Endothelial cell of umbilical vein (primary cell): ENCODE measurements at regions not wholly inside any gene's neighbourhood (a gene's known extent, or its start where the extent isn't known, plus 50 kb on each side); places are given as distances from the start of the nearest gene placed in this dataset.
"Not testable (repeated sequence)": the region's sequence is repeated elsewhere in the genome, so short reads cannot be mapped to it uniquely, and the experiment has no call there.

Experiments
- BruUV-seq: library from RNA; stranded (reverse); fragments of 400-500 nt; replicated peaks from 2 replicates; lab custom pipeline; 2021; lab: Mats Ljungman, UMichigan
- CTCF ChIA-PET: fragments of 300-600, 350-600 bp; sonication (Branson Sonifier 250); formaldehyde crosslinking; loops from one replicate; lab custom pipeline; 2021; ENCODE audit warnings: antibody characterized with exemption, inconsistent platforms; lab: Charles Lee
- POLR2A ChIA-PET: fragments of 300-600, 350-600 bp; sonication (Branson Sonifier 250); formaldehyde crosslinking; loops from one replicate; lab custom pipeline; 2021; ENCODE audit warnings: antibody characterized with exemption, inconsistent platforms; lab: Charles Lee
- DNase-seq: peaks from one replicate; pipeline ENCODE4 v3.0.0-alpha.2; 2011; ENCODE audit warnings: low read depth, low spot score
- FAIRE-seq: peaks from 2 replicates; lab custom pipeline; 2011; peaks lifted over from hg19 to GRCh38; lab: Jason Lieb, UNC
- H2AFZ ChIP-seq: 2 replicates; pipeline ENCODE4 v1.6.0; 2012; ENCODE audit warnings: low read depth, low read length, control low read depth, inconsistent platforms
- H3K27ac ChIP-seq: 2 replicates; pipeline ENCODE4 v1.5.1; 2011; ENCODE audit warnings: low read depth, mild to moderate bottlenecking, control low read depth, low read length, moderate library complexity; ENCODE audit not compliant: insufficient read depth
- H3K27me3 ChIP-seq, 2 experiments: 2 replicates each; pipeline versions ENCODE4 v1.6.0 to v1.6.1; 2011; ENCODE audit warnings: low read length in 2 of 2, mixed read lengths in 1 of 2; ENCODE audit not compliant: control insufficient read depth in 2 of 2, insufficient read depth in 2 of 2
- H3K36me3 ChIP-seq, 2 experiments: 2 replicates in 1 of 2; 3 replicates in 1 of 2; pipeline ENCODE4 v1.5.1; 2011; ENCODE audit warnings: low read length in 2 of 2, mild to moderate bottlenecking in 1 of 2, moderate library complexity in 1 of 2; ENCODE audit not compliant: control insufficient read depth in 2 of 2, insufficient read depth in 2 of 2; ENCODE audit errors: extremely low read depth in 1 of 2
- H3K4me1 ChIP-seq: 3 replicates; pipeline ENCODE4 v1.5.1; 2011; ENCODE audit warnings: mild to moderate bottlenecking, low read length; ENCODE audit not compliant: control insufficient read depth, insufficient read depth; ENCODE audit errors: extremely low read depth
- H3K4me2 ChIP-seq: 2 replicates; pipeline ENCODE4 v1.6.1; 2011; ENCODE audit warnings: low read length, control low read depth, mixed read lengths; ENCODE audit not compliant: insufficient read depth
- H3K4me3 ChIP-seq, 3 experiments: fragments of 200-600 bp in 1 of 3; sonication (generic), shearing (Covaris generic) in 1 of 3; replicated peaks in 1 of 3; 2 replicates each; pipeline ENCODE4 v1.5.1; 2011 to 2016; ENCODE audit warnings: control low read depth in 3 of 3, low read length in 3 of 3, mild to moderate bottlenecking in 2 of 3, inconsistent platforms in 1 of 3, low read depth in 1 of 3, moderate library complexity in 1 of 3; ENCODE audit not compliant: insufficient read depth in 1 of 3
- H3K79me2 ChIP-seq: 2 replicates; pipeline ENCODE4 v1.6.0; 2012; ENCODE audit warnings: low read length, inconsistent platforms; ENCODE audit not compliant: control insufficient read depth, insufficient read depth
- H3K9ac ChIP-seq: replicated peaks from 2 replicates; pipeline ENCODE3; 2011; ENCODE audit warnings: low read length, control low read depth; ENCODE audit not compliant: insufficient read depth; ENCODE audit errors: extremely low read depth
- H3K9me1 ChIP-seq: replicated peaks from 3 replicates; pipeline ENCODE4 v1.6.0; 2011; ENCODE audit warnings: mild to moderate bottlenecking, low read length; ENCODE audit not compliant: control insufficient read depth, insufficient read depth; ENCODE audit errors: extremely low read depth
- H3K9me3 ChIP-seq: replicated peaks from 2 replicates; pipeline ENCODE4 v1.5.1; 2012; ENCODE audit warnings: low read length, inconsistent platforms; ENCODE audit not compliant: control insufficient read depth, insufficient read depth
- H4K20me1 ChIP-seq: replicated peaks from 2 replicates; pipeline ENCODE3; 2011; ENCODE audit warnings: mild to moderate bottlenecking, low read length; ENCODE audit not compliant: control insufficient read depth, insufficient read depth; ENCODE audit errors: extremely low read depth
- EZH2 ChIP-seq: IDR thresholded peaks from 2 replicates; pipeline ENCODE4 v1.6.1; 2012; ENCODE audit warnings: borderline replicate concordance, low read depth, mild to moderate bottlenecking, moderate library complexity, low read length, inconsistent platforms; ENCODE audit not compliant: severe bottlenecking
- GATA2 ChIP-seq: IDR thresholded peaks from 2 replicates; pipeline ENCODE4 v1.7.0; 2011; ENCODE audit warnings: low read depth, mild to moderate bottlenecking, moderate library complexity, mixed read lengths, low read length; ENCODE audit not compliant: insufficient read length, insufficient read depth
- JUN ChIP-seq: IDR thresholded peaks from 2 replicates; pipeline ENCODE4 v1.6.1; 2011; ENCODE audit warnings: borderline replicate concordance, low read depth; ENCODE audit not compliant: insufficient read length, insufficient read depth
- MYC ChIP-seq: IDR thresholded peaks from one replicate; pipeline ENCODE4 v1.6.1; 2011; ENCODE audit warnings: mild to moderate bottlenecking, low read depth, low read length
- POLR2A ChIP-seq: IDR thresholded peaks from 2 replicates; pipeline ENCODE4 v1.6.1; 2012; ENCODE audit warnings: low read depth, mild to moderate bottlenecking, control low read depth, low read length
- POLR2AphosphoS5 ChIP-seq: IDR thresholded peaks from 2 replicates; pipeline ENCODE4 v1.6.1; 2012; ENCODE audit warnings: low read depth, mild to moderate bottlenecking, control low read depth, low read length, moderate library complexity; ENCODE audit not compliant: insufficient read depth
- dilution Hi-C: fragments of 300-500 bp; cut with MboI; formaldehyde crosslinking; loops from one replicate; pipeline ENCODE4 v1.15.0; 2019; ENCODE audit warnings: low sequenced_read_pairs; ENCODE audit not compliant: extremely low pct_ligation_motif_present
- intact Hi-C: fragments of 100-400 bp; cut with micrococcal nuclease; formaldehyde crosslinking; loops from one replicate; pipeline ENCODE4 v1.10.0; 2022
- TF ChIP-seq, protein P1 (sequence below): IDR thresholded peaks from 2 replicates; pipeline ENCODE4 v1.6.1; 2011; ENCODE audit not compliant: insufficient read depth, insufficient read length

DNA sequence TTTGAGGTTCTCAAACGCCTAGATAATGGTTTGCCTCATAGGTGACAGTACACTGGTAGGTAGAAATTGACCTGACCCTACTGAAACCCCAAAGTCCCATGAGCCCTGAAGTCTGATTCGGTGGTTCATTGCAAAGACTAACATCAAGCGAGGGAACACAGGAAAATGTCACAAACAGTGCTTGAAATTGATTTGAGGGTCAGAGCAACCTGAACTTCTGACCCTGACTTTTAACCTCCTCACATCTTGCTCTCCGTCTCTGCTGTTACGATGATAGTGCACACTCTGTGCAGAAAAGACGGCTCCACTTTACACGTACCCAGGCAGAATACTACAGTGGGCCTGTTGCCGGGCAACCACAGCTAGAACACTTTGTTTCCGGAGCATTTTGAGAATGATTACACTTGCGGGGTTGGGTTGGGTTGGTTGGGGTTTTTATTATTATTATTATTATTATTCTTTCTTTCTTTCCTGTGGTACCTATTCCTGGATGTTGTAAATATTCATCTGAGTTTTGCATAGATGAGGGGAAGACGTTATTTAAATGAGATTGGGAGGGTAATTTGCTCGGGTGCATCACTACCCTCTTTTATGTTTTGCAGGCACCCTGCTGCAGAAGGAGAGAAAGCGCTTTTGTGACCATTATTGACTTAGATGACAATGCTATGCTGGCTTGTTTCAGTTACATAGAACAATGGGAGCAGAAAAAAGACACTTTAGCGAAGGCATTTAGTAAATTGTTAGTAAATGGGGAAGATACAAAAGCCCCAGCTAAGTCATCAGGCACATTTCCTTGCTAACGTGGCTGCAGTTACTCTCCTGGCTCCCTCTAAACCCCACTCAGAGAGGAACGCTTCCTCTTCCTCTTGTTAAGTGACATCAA lies 438.1 kb upstream of the NRP1 start:
- TF ChIP-seq JUN (no peak), GATA2 (no peak), MYC (no peak), POLR2AphosphoS5 (no peak), POLR2A (no peak), EZH2 (no peak)
- TF ChIP-seq, protein P1, sequence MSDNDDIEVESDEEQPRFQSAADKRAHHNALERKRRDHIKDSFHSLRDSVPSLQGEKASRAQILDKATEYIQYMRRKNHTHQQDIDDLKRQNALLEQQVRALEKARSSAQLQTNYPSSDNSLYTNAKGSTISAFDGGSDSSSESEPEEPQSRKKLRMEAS = no peak
- Histone ChIP-seq H3K9ac (no peak overlapping the region), H3K4me3 (no peak overlapping the region), H3K27me3 (peaks cover under 1 to 4% of the 10 kb centered on the region in 2 experiments), H3K9me1 (no peaks in the 10 kb centered on the region), H4K20me1 (no peaks in the 10 kb centered on the region), H3K9me3 (no peaks in the 10 kb centered on the region), H3K4me1 (no peaks in the 10 kb centered on the region), H3K79me2 (no peaks in the 10 kb centered on the region), H3K4me2 (peak overlapping the region; percentile 3), H3K27ac (no peak overlapping the region), H2AFZ (peak overlapping the region; percentile 57), H3K36me3 (no peaks in the 10 kb centered on the region)
- CTCF ChIA-PET = interaction anchor here (1.3 kb wide), 1 partner anchor 181 kb away, joined by 3 read pairs; no protein-coding TSS in a partner anchor
- intact Hi-C loops = no loop called here
- POLR2A ChIA-PET = no interaction called here
- dilution Hi-C loops = no loop called here
- BruUV-seq = no TSS peak
- DNase-seq = peak; percentile 55
- no peak for FAIRE-seq

DNA sequence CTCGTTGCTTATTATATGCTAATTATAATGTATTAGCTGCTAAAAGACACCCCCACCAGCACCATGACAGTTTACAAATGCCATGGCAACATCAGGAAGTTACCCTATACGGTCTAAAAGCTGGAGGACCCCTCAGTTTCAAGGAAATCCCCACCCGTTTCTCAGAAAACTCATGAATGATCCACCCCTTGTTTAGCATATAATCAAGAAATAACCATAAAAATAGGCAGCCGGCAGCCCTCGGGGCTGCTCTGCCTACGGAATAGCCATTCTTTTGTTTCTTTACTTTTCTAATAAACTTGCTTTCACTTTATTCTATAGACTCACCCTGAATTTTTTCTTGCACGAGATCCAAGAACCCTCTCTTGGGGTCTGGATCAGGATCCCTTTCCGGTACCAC lies 437.4 kb upstream of the NRP1 start:
- H3K4me1 ChIP-seq, DNase-seq, BruUV-seq, H3K9me3 ChIP-seq, H3K9me1 ChIP-seq, intact Hi-C loops, POLR2A ChIA-PET, FAIRE-seq, H3K79me2 ChIP-seq, H3K36me3 ChIP-seq, H3K4me3 ChIP-seq, dilution Hi-C loops, H2AFZ ChIP-seq, H4K20me1 ChIP-seq, H3K4me2 ChIP-seq, H3K9ac ChIP-seq, H3K27me3 ChIP-seq, H3K27ac ChIP-seq: not testable (repeated sequence)
- CTCF ChIA-PET = interaction anchor here (1.0 kb wide), 1 partner anchor 25 kb away, joined by 3 read pairs; no protein-coding TSS in a partner anchor
